K562 (cell line): ENCODE measurements at regions not wholly inside any gene's neighbourhood (a gene's known extent, or its start where the extent isn't known, plus 50 kb on each side); places are given as distances from the start of the nearest gene placed in this dataset.

ENCODE experiments used
- ATAC-seq: fragments of 200-7000 bp; cut with Tn5 transposase; 3 replicates; pipeline ENCODE4 v1.9.1; 2020; ENCODE audit warnings: moderate library complexity
- BruUV-seq: library from RNA; stranded (reverse); fragments of 400-500 nt; replicated peaks from 2 replicates; lab custom pipeline; 2021; lab: Mats Ljungman, UMichigan
- CTCF ChIA-PET: fragments of 300-600 bp; formaldehyde crosslinking; extraction: SDS; loops from one replicate; lab custom pipeline; 2021; ENCODE audit warnings: low intra/inter-chr PET ratio; lab: Yijun Ruan, JAX
- POLR2A ChIA-PET: fragments of 300-600, 350-650 bp; sonication (Branson Sonifier 250); formaldehyde crosslinking; extraction: SDS; loops from one replicate; lab custom pipeline; 2021; ENCODE audit warnings: antibody characterized with exemption, inconsistent platforms; lab: Yijun Ruan, JAX
- DNase-seq, 4 experiments: peaks; one replicate each; pipeline versions ENCODE4 v3.0.0 to v3.0.0-alpha.2; 2011 to 2018; ENCODE audit warnings: low spot score in 3 of 4, mixed read lengths in 3 of 4; ENCODE audit errors: extremely low read depth in 1 of 4
- FAIRE-seq: peaks from 2 replicates; lab custom pipeline; 2011; peaks lifted over from hg19 to GRCh38; lab: Jason Lieb, UNC
- H2AFZ ChIP-seq: 2 replicates; pipeline ENCODE4 v1.6.0; 2011; ENCODE audit warnings: low read depth, low read length, control low read depth, inconsistent platforms
- H3K27ac ChIP-seq: fragments of 200-600 bp; 3 replicates; pipeline ENCODE4 v1.8.0; 2011; ENCODE audit warnings: low read depth, mild to moderate bottlenecking, control low read depth, inconsistent platforms, low read length, moderate library complexity, mixed read lengths; ENCODE audit errors: extremely low read depth
- H3K27me3 ChIP-seq, 2 experiments: fragments of 300-600 bp in 1 of 2; 2 replicates in 1 of 2; 3 replicates in 1 of 2; pipeline versions ENCODE4 v1.6.0 to v1.8.0; 2011; ENCODE audit warnings: inconsistent platforms in 2 of 2, low read length in 2 of 2, mild to moderate bottlenecking in 1 of 2, mixed read lengths in 1 of 2, moderate library complexity in 1 of 2; ENCODE audit not compliant: control insufficient read depth in 2 of 2, insufficient read depth in 2 of 2
- H3K36me3 ChIP-seq: fragments of 300-600 bp; 3 replicates; pipeline ENCODE4 v1.8.0; 2011; ENCODE audit warnings: mild to moderate bottlenecking, low read length, inconsistent platforms; ENCODE audit not compliant: control insufficient read depth, insufficient read depth
- H3K4me1 ChIP-seq, 2 experiments: fragments of 200-600 bp in 1 of 2; replicated peaks in 1 of 2; 2 replicates in 1 of 2; 3 replicates in 1 of 2; pipeline versions ENCODE4 v1.5.1 to v1.8.0; 2011; ENCODE audit warnings: inconsistent platforms in 2 of 2, low read length in 2 of 2, mild to moderate bottlenecking in 1 of 2, mixed read lengths in 1 of 2, moderate library complexity in 1 of 2; ENCODE audit not compliant: control insufficient read depth in 2 of 2, insufficient read depth in 2 of 2
- H3K4me2 ChIP-seq: 2 replicates; pipeline ENCODE4 v1.6.1; 2011; ENCODE audit warnings: low read length, control low read depth, inconsistent platforms, mixed read lengths; ENCODE audit not compliant: insufficient read depth
- H3K4me3 ChIP-seq: fragments of 200-600 bp; sonication (generic), shearing (Covaris generic); 2 replicates; pipeline ENCODE4 v1.5.1; 2016; ENCODE audit warnings: control low read depth, inconsistent platforms
- H3K79me2 ChIP-seq: fragments of 200-600 bp; 3 replicates; pipeline ENCODE4 v1.8.0; 2011; ENCODE audit warnings: low read length, inconsistent platforms; ENCODE audit not compliant: control insufficient read depth, insufficient read depth
- H3K9ac ChIP-seq, 2 experiments: 2 replicates each; pipeline versions ENCODE4 v1.6.0 to v1.6.1; 2011; ENCODE audit warnings: low read depth in 2 of 2, low read length in 2 of 2, control low read depth in 1 of 2, inconsistent platforms in 1 of 2, mild to moderate bottlenecking in 1 of 2, mixed read lengths in 1 of 2; ENCODE audit not compliant: insufficient read depth in 1 of 2
- H3K9me1 ChIP-seq: one replicate; pipeline ENCODE4 v1.6.0; 2011; ENCODE audit warnings: inconsistent platforms, mild to moderate bottlenecking, low read length, moderate library complexity; ENCODE audit not compliant: control insufficient read depth, insufficient read depth
- H3K9me3 ChIP-seq: replicated peaks from 2 replicates; pipeline ENCODE4 v1.5.1; 2011; ENCODE audit warnings: low read depth, low read length, inconsistent platforms; ENCODE audit not compliant: control insufficient read depth, insufficient read depth
- H4K20me1 ChIP-seq: replicated peaks from 2 replicates; pipeline ENCODE4 v1.6.1; 2011; ENCODE audit warnings: low read length, inconsistent platforms, mixed read lengths; ENCODE audit not compliant: control insufficient read depth, insufficient read depth
- BDP1 ChIP-seq: IDR thresholded peaks from 3 replicates; pipeline ENCODE4 v1.6.1; 2011; ENCODE audit not compliant: insufficient read length, insufficient read depth
- BMI1 ChIP-seq: fragments of 150-350 bp; IDR thresholded peaks from 2 replicates; pipeline ENCODE4 v1.6.1; 2014; ENCODE audit warnings: low read length
- CREB1 ChIP-seq, 2 experiments: sonication (generic) in 1 of 2; formaldehyde crosslinking in 1 of 2; IDR thresholded peaks; 2 replicates each; pipeline versions ENCODE4 v1.6.1 to v1.8.0; 2012 to 2022; ENCODE audit warnings: inconsistent platforms in 1 of 2, mild to moderate bottlenecking in 1 of 2, missing genetic modification reagents in 1 of 2, moderate library complexity in 1 of 2
- CREM ChIP-seq: IDR thresholded peaks from 2 replicates; pipeline ENCODE4 v1.6.1; 2014; ENCODE audit warnings: antibody characterized with exemption, low read depth
- ELF4 ChIP-seq: fragments of 450-650 bp; formaldehyde crosslinking; IDR thresholded peaks from 2 replicates; pipeline ENCODE4 v1.4.0; 2022; ENCODE audit warnings: missing genetic modification characterization
- GATA2 ChIP-seq: sonication (generic); formaldehyde crosslinking; IDR thresholded peaks from 2 replicates; pipeline ENCODE4 v1.4.0; 2020; ENCODE audit warnings: mild to moderate bottlenecking, missing genetic modification reagents
- NFIC ChIP-seq: fragments of 450-650 bp; IDR thresholded peaks from 2 replicates; pipeline ENCODE4 v1.6.1; 2017; ENCODE audit warnings: mild to moderate bottlenecking, inconsistent platforms
- POLR2G ChIP-seq: fragments of 200-400 bp; formaldehyde crosslinking; IDR thresholded peaks from 2 replicates; pipeline ENCODE4 v1.6.1; 2017; ENCODE audit warnings: low read depth, mild to moderate bottlenecking, antibody characterized with exemption, low read length, moderate library complexity
- TRIM24 ChIP-seq, 2 experiments: fragments of 450-650 bp; IDR thresholded peaks; 2 replicates each; pipeline ENCODE4 v1.6.1; 2016
- ZBTB8A ChIP-seq: fragments of 450-650 bp; IDR thresholded peaks from 2 replicates; pipeline ENCODE4 v1.6.1; 2018; ENCODE audit warnings: mild to moderate bottlenecking, moderate library complexity; ENCODE audit not compliant: partially characterized antibody
- ZNF589 ChIP-seq: fragments of 200-800 bp; sonication (Bioruptor generic); IDR thresholded peaks from 2 replicates; pipeline ENCODE4 v1.6.1; 2016; ENCODE audit warnings: low read depth, missing genetic modification characterization, missing compliant biosample characterization
- WGBS: fragments of 100-300 bp; shearing (Covaris generic); methylation state at CpG from one replicate; pipeline ENCODE4 v1.1.6; 2016; ENCODE audit warnings: low coverage, mixed read lengths; ENCODE audit not compliant: insufficient coverage; ENCODE audit errors: missing lambda C conversion rate; 5-methylcytosine and 5-hydroxymethylcytosine counted together
- in situ Hi-C: fragments of 300-500 bp; cut with MboI; formaldehyde crosslinking; loops from 4 replicates; pipeline ENCODE4 v1.15.0; 2018; ENCODE audit warnings: inconsistent platforms, mixed read lengths
- intact Hi-C: fragments of 100-400 bp; cut with micrococcal nuclease; formaldehyde crosslinking; loops from 2 replicates; pipeline ENCODE4 v1.14.2; 2022
- TF ChIP-seq, protein P1 (sequence below): sonication (generic); formaldehyde crosslinking; IDR thresholded peaks from 2 replicates; pipeline ENCODE4 v1.8.0; 2022; ENCODE audit warnings: mild to moderate bottlenecking, missing genetic modification reagents, borderline replicate concordance

DNA sequence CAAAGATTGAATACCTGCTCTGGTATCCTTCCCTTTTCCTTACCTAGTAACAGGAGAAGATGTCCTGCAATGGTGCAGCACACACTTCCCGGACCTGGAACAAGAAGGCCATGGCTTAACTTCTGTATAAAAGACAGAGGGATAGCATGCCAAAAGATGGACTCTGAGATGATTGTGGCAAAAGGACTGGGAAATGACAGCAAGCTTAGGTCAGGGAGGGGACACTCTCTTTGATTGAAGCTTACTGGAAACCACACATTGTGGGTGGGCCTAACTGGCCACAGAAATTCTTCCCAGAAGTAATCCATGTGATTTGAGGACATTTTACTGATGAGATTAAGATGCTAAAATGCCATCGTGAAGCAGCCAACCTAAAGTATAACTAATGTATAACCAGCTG, 71.0 kb upstream of the OTUD4 start (continued):
- TF ChIP-seq, protein P1, sequence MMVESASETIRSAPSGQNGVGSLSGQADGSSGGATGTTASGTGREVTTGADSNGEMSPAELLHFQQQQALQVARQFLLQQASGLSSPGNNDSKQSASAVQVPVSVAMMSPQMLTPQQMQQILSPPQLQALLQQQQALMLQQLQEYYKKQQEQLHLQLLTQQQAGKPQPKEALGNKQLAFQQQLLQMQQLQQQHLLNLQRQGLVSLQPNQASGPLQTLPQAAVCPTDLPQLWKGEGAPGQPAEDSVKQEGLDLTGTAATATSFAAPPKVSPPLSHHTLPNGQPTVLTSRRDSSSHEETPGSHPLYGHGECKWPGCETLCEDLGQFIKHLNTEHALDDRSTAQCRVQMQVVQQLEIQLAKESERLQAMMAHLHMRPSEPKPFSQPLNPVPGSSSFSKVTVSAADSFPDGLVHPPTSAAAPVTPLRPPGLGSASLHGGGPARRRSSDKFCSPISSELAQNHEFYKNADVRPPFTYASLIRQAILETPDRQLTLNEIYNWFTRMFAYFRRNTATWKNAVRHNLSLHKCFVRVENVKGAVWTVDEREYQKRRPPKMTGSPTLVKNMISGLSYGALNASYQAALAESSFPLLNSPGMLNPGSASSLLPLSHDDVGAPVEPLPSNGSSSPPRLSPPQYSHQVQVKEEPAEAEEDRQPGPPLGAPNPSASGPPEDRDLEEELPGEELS (CRISPR knock-in tag), result no peak
- TF ChIP-seq BDP1 (no peak), TRIM24 (IDR thresholded peaks at IDR 0.05) (no peak), ZNF589 (CRISPR knock-in tag) (no peak), CREM (no peak), CREB1 (IDR thresholded peaks at IDR 0.05) (no peak), CREB1 (CRISPR knock-in tag; IDR thresholded peaks at IDR 0.05) (no peak), POLR2G (no peak), NFIC (no peak), BMI1 (no peak), ELF4 (CRISPR knock-in tag) (no peak)

DNA sequence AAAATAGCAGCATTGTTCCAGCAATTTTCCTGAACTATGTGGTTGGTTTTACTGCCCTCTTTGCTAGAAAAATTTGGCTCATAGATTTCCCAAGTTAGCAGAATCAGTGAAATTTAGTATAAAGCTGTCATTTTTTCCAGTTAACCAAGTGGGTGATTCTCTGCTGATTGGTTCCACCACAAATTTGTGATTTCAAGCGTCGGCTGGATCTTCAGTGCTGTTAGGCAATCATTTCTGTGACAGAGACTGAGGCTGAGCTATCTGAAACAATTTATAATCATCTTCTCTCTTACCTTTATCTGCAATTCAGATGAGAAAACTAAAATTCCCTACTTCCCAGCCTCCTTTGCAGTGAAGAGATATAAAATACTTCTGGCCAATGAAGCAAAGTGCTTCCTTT, 68.6 kb upstream of the OTUD4 start:
- peaks cover 5 to 17% of the 10 kb centered on the region in 2 experiments; a peak in 2 of 5 replicates for H3K27me3 ChIP-seq
- no peaks in the 10 kb centered on the region for H3K9me3 ChIP-seq
- WGBS, result 3% methylated on average over 2 of the region's 2 CpGs
- no peak for DNase-seq
- H2AFZ ChIP-seq, result no peak overlapping the region
- intact Hi-C loops, result no loop called here
- no peaks in the 10 kb centered on the region for H3K4me1 ChIP-seq
- H3K36me3 ChIP-seq, result no peaks in the 10 kb centered on the region
- H3K79me2 ChIP-seq, result no peaks in the 10 kb centered on the region
- H3K4me2 ChIP-seq, result no peak overlapping the region
- no peak for FAIRE-seq
- H4K20me1 ChIP-seq, result no peaks in the 10 kb centered on the region; the same call in 1 of the 2 replicates
- no peak for TF ChIP-seq ZBTB8A
- no peak for TF ChIP-seq GATA2 (CRISPR knock-in tag)
- no peaks in the 10 kb centered on the region for H3K9me1 ChIP-seq
- ATAC-seq, result no peak
- BruUV-seq, result no TSS peak
- in situ Hi-C loops, result loop anchor here (25.0 kb wide), 1 partner anchor 313 kb away; no protein-coding TSS in a partner anchor
- ChIA-PET CTCF (no interaction called here), POLR2A (interaction anchor here (0.5 kb wide), 1 partner anchor 23 kb away, joined by 4 read pairs; no protein-coding TSS in a partner anchor)
- H3K4me3 ChIP-seq, result no peak overlapping the region
- H3K9ac ChIP-seq, result no peak overlapping the region
- H3K27ac ChIP-seq, result no peak overlapping the region
